HepG2 (cell line): ENCODE measurements at regions not wholly inside any gene's neighbourhood (a gene's known extent, or its start where the extent isn't known, plus 50 kb on each side); places are given as distances from the start of the nearest gene placed in this dataset.

Experiments
- ARNT ChIP-seq: fragments of 450-650 bp; IDR thresholded peaks from 2 replicates; pipeline ENCODE4 v1.6.1; 2017
- CEBPB ChIP-seq: IDR thresholded peaks from 2 replicates; pipeline ENCODE4 v1.6.1; 2011; ENCODE audit warnings: low read depth, low read length, improper control_type of control experiment, borderline replicate concordance
- CENPX ChIP-seq: sonication (generic); formaldehyde crosslinking; IDR thresholded peaks from 2 replicates; pipeline ENCODE4 v1.9.0; 2021; ENCODE audit warnings: mild to moderate bottlenecking, missing genetic modification reagents, moderate library complexity
- HNF4A ChIP-seq: sonication (generic); formaldehyde crosslinking; IDR thresholded peaks from 2 replicates; pipeline ENCODE4 v1.4.0; 2020; ENCODE audit warnings: missing genetic modification reagents
- KLF11 ChIP-seq: IDR thresholded peaks from 2 replicates; pipeline ENCODE4 v1.6.1; 2016; ENCODE audit warnings: missing compliant biosample characterization
- POLR2A ChIP-seq, 2 experiments: IDR thresholded peaks; 2 replicates each; pipeline ENCODE4 v1.6.1; 2011; ENCODE audit warnings: low read depth in 2 of 2, low read length in 2 of 2, mild to moderate bottlenecking in 1 of 2, moderate library complexity in 1 of 2; ENCODE audit not compliant: insufficient read depth in 1 of 2
- POLR2AphosphoS2 ChIP-seq: IDR thresholded peaks from 2 replicates; pipeline ENCODE4 v1.6.1; 2011; ENCODE audit warnings: low read depth, low read length, improper control_type of control experiment
- SRSF1 ChIP-seq: fragments of 200-400 bp; formaldehyde crosslinking; optimal IDR thresholded peaks from 2 replicates; pipeline ENCODE3; 2017; ENCODE audit warnings: mild to moderate bottlenecking, low read depth, low read length, moderate library complexity
- ZFP36 ChIP-seq: fragments of 150-350 bp; IDR thresholded peaks from 2 replicates; pipeline ENCODE4 v1.6.1; 2018; ENCODE audit warnings: borderline replicate concordance, low read length, low read depth; ENCODE audit not compliant: partially characterized antibody
- ZKSCAN8 ChIP-seq: IDR thresholded peaks from 2 replicates; pipeline ENCODE4 v1.6.1; 2016; ENCODE audit warnings: borderline replicate concordance, missing genetic modification reagents, missing compliant biosample characterization
- ZNF639 ChIP-seq: conservative IDR thresholded peaks from 2 replicates; pipeline ENCODE4 v1.6.1; 2018; ENCODE audit warnings: missing genetic modification reagents
- TF ChIP-seq, protein P1 (sequence below): sonication (generic); formaldehyde crosslinking; IDR thresholded peaks from 2 replicates; pipeline ENCODE4 v1.5.0; 2020; ENCODE audit warnings: mild to moderate bottlenecking, missing genetic modification reagents, moderate library complexity
- TF ChIP-seq, protein P2 (sequence below): sonication (generic); formaldehyde crosslinking; conservative IDR thresholded peaks from 2 replicates; pipeline ENCODE4 v1.4.0; 2020; ENCODE audit warnings: mild to moderate bottlenecking, missing genetic modification reagents, moderate library complexity
- TF ChIP-seq, protein P3 (sequence below): sonication (generic); formaldehyde crosslinking; IDR thresholded peaks from 2 replicates; pipeline ENCODE4 v1.8.1; 2023; ENCODE audit warnings: missing genetic modification reagents, inconsistent platforms, borderline replicate concordance

DNA sequence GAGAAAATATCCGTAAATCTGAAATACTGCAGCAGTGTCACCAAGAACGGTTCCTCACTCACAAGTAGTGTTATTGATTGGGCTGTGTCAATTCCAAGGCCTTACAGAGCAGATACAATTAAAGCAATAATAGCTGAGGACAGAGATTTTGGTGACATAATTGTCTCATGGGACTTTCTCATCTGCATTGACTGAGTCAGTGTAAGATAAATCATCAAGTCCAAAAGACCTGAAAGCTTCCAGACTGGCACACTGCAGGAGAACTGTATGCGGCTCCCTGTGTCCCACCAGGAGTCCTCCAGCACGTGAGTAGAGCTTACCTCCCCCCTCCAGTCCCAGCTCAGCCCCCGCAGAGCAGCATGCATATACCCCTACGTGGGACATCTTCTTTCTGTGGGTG, 655.2 kb upstream of the ARID1B start:
- TF ChIP-seq ZNF639 (CRISPR knock-in tag) (no peak), POLR2A (IDR thresholded peaks at IDR 0.05; ENCODE audit: insufficient read depth in 1 of 2, low read depth in 2 of 2, low read length in 2 of 2) (no peak), KLF11 (no peak), CEBPB (no peak), ZFP36 (no peak), ZKSCAN8 (CRISPR knock-in tag) (no peak), CENPX (CRISPR knock-in tag) (no peak), POLR2AphosphoS2 (no peak), HNF4A (CRISPR knock-in tag) (no peak), SRSF1 (no peak), ARNT (no peak)
- TF ChIP-seq, protein P1, sequence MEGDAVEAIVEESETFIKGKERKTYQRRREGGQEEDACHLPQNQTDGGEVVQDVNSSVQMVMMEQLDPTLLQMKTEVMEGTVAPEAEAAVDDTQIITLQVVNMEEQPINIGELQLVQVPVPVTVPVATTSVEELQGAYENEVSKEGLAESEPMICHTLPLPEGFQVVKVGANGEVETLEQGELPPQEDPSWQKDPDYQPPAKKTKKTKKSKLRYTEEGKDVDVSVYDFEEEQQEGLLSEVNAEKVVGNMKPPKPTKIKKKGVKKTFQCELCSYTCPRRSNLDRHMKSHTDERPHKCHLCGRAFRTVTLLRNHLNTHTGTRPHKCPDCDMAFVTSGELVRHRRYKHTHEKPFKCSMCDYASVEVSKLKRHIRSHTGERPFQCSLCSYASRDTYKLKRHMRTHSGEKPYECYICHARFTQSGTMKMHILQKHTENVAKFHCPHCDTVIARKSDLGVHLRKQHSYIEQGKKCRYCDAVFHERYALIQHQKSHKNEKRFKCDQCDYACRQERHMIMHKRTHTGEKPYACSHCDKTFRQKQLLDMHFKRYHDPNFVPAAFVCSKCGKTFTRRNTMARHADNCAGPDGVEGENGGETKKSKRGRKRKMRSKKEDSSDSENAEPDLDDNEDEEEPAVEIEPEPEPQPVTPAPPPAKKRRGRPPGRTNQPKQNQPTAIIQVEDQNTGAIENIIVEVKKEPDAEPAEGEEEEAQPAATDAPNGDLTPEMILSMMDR (CRISPR knock-in tag): no peak
- TF ChIP-seq, protein P2, sequence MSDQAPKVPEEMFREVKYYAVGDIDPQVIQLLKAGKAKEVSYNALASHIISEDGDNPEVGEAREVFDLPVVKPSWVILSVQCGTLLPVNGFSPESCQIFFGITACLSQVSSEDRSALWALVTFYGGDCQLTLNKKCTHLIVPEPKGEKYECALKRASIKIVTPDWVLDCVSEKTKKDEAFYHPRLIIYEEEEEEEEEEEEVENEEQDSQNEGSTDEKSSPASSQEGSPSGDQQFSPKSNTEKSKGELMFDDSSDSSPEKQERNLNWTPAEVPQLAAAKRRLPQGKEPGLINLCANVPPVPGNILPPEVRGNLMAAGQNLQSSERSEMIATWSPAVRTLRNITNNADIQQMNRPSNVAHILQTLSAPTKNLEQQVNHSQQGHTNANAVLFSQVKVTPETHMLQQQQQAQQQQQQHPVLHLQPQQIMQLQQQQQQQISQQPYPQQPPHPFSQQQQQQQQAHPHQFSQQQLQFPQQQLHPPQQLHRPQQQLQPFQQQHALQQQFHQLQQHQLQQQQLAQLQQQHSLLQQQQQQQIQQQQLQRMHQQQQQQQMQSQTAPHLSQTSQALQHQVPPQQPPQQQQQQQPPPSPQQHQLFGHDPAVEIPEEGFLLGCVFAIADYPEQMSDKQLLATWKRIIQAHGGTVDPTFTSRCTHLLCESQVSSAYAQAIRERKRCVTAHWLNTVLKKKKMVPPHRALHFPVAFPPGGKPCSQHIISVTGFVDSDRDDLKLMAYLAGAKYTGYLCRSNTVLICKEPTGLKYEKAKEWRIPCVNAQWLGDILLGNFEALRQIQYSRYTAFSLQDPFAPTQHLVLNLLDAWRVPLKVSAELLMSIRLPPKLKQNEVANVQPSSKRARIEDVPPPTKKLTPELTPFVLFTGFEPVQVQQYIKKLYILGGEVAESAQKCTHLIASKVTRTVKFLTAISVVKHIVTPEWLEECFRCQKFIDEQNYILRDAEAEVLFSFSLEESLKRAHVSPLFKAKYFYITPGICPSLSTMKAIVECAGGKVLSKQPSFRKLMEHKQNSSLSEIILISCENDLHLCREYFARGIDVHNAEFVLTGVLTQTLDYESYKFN (CRISPR knock-in tag): no peak
- TF ChIP-seq, protein P3, sequence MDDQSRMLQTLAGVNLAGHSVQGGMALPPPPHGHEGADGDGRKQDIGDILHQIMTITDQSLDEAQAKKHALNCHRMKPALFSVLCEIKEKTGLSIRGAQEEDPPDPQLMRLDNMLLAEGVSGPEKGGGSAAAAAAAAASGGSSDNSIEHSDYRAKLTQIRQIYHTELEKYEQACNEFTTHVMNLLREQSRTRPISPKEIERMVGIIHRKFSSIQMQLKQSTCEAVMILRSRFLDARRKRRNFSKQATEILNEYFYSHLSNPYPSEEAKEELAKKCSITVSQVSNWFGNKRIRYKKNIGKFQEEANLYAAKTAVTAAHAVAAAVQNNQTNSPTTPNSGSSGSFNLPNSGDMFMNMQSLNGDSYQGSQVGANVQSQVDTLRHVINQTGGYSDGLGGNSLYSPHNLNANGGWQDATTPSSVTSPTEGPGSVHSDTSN (CRISPR knock-in tag): no peak
